ENCODE measurements at regions not wholly inside any gene's neighbourhood (a gene's known extent, or its start where the extent isn't known, plus 50 kb on each side); places are given as distances from the start of the nearest gene placed in this dataset.

- TF ChIP-seq CTCF (IDR thresholded peaks at IDR 0.05): no peak
- TF ChIP-seq POLR2A (IDR thresholded peaks at IDR 0.05): no peak
Observed at GRCh38 chr12:125218952-125219351, 153.7 kb downstream of the AACS start.

Data from heart left ventricle (tissue), 13 donors.